Vagina (tissue), 2 donors: ENCODE measurements at regions not wholly inside any gene's neighbourhood (a gene's known extent, or its start where the extent isn't known, plus 50 kb on each side); places are given as distances from the start of the nearest gene placed in this dataset.
"Not testable (repeated sequence)": the region's sequence is repeated elsewhere in the genome, so short reads cannot be mapped to it uniquely, and the experiment has no call there.

Source experiments
- CTCF ChIP-seq, 3 experiments: fragments of 450-650 bp in 2 of 3; fragments of 200-600 bp in 1 of 3; sonication (generic) in 1 of 3; IDR thresholded peaks; one replicate each; pipeline ENCODE4 v1.5.1; 2017 to 2019; ENCODE audit warnings: antibody characterized with exemption in 3 of 3, mild to moderate bottlenecking in 2 of 3, moderate library complexity in 2 of 3
- POLR2A ChIP-seq, 2 donors: fragments of 450-650 bp; IDR thresholded peaks; one replicate each; pipeline ENCODE4 v1.6.1; 2017; ENCODE audit warnings: antibody characterized with exemption in 2 of 2, mild to moderate bottlenecking in 2 of 2, moderate library complexity in 2 of 2

- TF ChIP-seq POLR2A, CTCF (IDR thresholded peaks at IDR 0.05): not testable (repeated sequence)
Measured at GRCh38 chr9:67086862-67087261, 94.5 kb upstream of the SPATA31A3 start.
